IMR-90 (cell line): ENCODE measurements at regions not wholly inside any gene's neighbourhood (a gene's known extent, or its start where the extent isn't known, plus 50 kb on each side); places are given as distances from the start of the nearest gene placed in this dataset.

ENCODE experiments used
- CEBPB ChIP-seq: IDR thresholded peaks from 2 replicates; pipeline ENCODE4 v1.6.1; 2012; ENCODE audit warnings: low read depth, low read length, improper control_type of control experiment
- CTCF ChIP-seq: conservative IDR thresholded peaks from 2 replicates; pipeline ENCODE4 v1.5.1; 2012; ENCODE audit warnings: mild to moderate bottlenecking, low read depth, low read length, improper control_type of control experiment
- FOS ChIP-seq: fragments of 150-350 bp; IDR thresholded peaks from 2 replicates; pipeline ENCODE4 v1.6.1; 2016; ENCODE audit warnings: low read depth, low read length
- MAZ ChIP-seq: IDR thresholded peaks from 2 replicates; pipeline ENCODE4 v1.6.1; 2012; ENCODE audit warnings: low read depth, mild to moderate bottlenecking, low read length, improper control_type of control experiment, moderate library complexity, borderline replicate concordance
- MXI1 ChIP-seq: IDR thresholded peaks from 2 replicates; pipeline ENCODE4 v1.6.1; 2012; ENCODE audit warnings: low read depth, mild to moderate bottlenecking, low read length, moderate library complexity, borderline replicate concordance
- POLR2A ChIP-seq: IDR thresholded peaks from 2 replicates; pipeline ENCODE4 v1.6.1; 2012; ENCODE audit warnings: mild to moderate bottlenecking, low read depth, low read length
- RAD21 ChIP-seq: IDR thresholded peaks from 2 replicates; pipeline ENCODE4 v1.6.1; 2012; ENCODE audit warnings: low read length, improper control_type of control experiment
- SMC3 ChIP-seq: fragments of 150-350 bp; IDR thresholded peaks from 2 replicates; pipeline ENCODE4 v1.6.1; 2016; ENCODE audit warnings: low read depth, mild to moderate bottlenecking, antibody characterized with exemption, low read length, moderate library complexity
- USF2 ChIP-seq: fragments of 150-350 bp; IDR thresholded peaks from 2 replicates; pipeline ENCODE4 v1.6.1; 2017; ENCODE audit warnings: mild to moderate bottlenecking, antibody characterized with exemption, low read length, low read depth

GRCh38 chr2:36035137-36035536, 320.4 kb upstream of the CRIM1 start:
- TF ChIP-seq CTCF (no peak), MAZ (no peak), POLR2A (no peak), SMC3 (no peak), MXI1 (no peak), USF2 (no peak), RAD21 (no peak), FOS (no peak), CEBPB (no peak)
